ENCODE measurements at regions not wholly inside any gene's neighbourhood (a gene's known extent, or its start where the extent isn't known, plus 50 kb on each side); places are given as distances from the start of the nearest gene placed in this dataset.

- H3K4me3 Mint-ChIP-seq = no peak overlapping the region
- H3K4me1 Mint-ChIP-seq = peaks cover 10% of the 10 kb centered on the region
- H3K79me2 ChIP-seq (replicated peaks; ENCODE audit: insufficient read depth) = no peaks in the 10 kb centered on the region
- no peaks in the 10 kb centered on the region for H3F3A ChIP-seq (replicated peaks; ENCODE audit: low read depth)
- ATAC-seq (no peak), DNase-seq (ENCODE audit: low spot score) (no peak)
- no peaks in the 10 kb centered on the region for H3K4me1 ChIP-seq (ENCODE audit: insufficient read depth)
- H3K27ac Mint-ChIP-seq = 0 out of 2 replicates have a peak overlapping the region, but pooled peaks have one; percentile 9
- no peak overlapping the region for H3K4me3 ChIP-seq
- H4K20me1 ChIP-seq (replicated peaks; ENCODE audit: insufficient read depth) = no peaks in the 10 kb centered on the region
- H3K36me3 ChIP-seq (ENCODE audit: insufficient read depth) = no peaks in the 10 kb centered on the region
- no peak for TF ChIP-seq ZNF114 (CRISPR knock-in tag; IDR thresholded peaks at IDR 0.05)
- TF ChIP-seq REST (IDR thresholded peaks at IDR 0.05; ENCODE audit: unreplicated experiment) = no peak
- no peak for TF ChIP-seq NANOG (IDR thresholded peaks at IDR 0.05; ENCODE audit: borderline replicate concordance)
- no peak for TF ChIP-seq CREB1 (CRISPR knock-in tag; IDR thresholded peaks at IDR 0.05; ENCODE audit: low read depth)
- TF ChIP-seq CTCF (conservative IDR thresholded peaks at IDR 0.05; ENCODE audit: low read depth in 2 of 2) = no peak
- TF ChIP-seq ZNF331 (CRISPR knock-in tag; IDR thresholded peaks at IDR 0.05; ENCODE audit: low read depth) = no peak
- TF ChIP-seq ETS1 (IDR thresholded peaks at IDR 0.05) = no peak
- no peak for TF ChIP-seq EZH2 (IDR thresholded peaks at IDR 0.05; ENCODE audit: low read depth, unreplicated experiment)
- TF ChIP-seq STAT1 (IDR thresholded peaks at IDR 0.05; ENCODE audit: unreplicated experiment) = no peak
- H3K27me3 ChIP-seq (ENCODE audit: insufficient read depth) = no peaks in the 10 kb centered on the region
- no peak overlapping the region for H3K4me2 ChIP-seq
- H3K9me3 Mint-ChIP-seq = no peaks in the 10 kb centered on the region
- no peaks in the 10 kb centered on the region for H3K9me2 ChIP-seq (ENCODE audit: insufficient read depth)
- H2AFZ ChIP-seq = peak overlapping the region; percentile 19
- H3K27ac ChIP-seq (ENCODE audit: low read depth) = no peak overlapping the region
- no peaks in the 10 kb centered on the region for H3K36me3 Mint-ChIP-seq (ENCODE audit: low read depth)
- H3K27me3 Mint-ChIP-seq (ENCODE audit: insufficient read depth, low read depth, poor library complexity) = no peaks in the 10 kb centered on the region
Observed at GRCh38 chr4:58809948-58810347, 1699.8 kb upstream of the IGFBP7 start.

- Mint-ChIP-seq H3K4me1 (peaks cover 10% of the 10 kb centered on the region), H3K27ac (no peak overlapping the region), H3K9me3 (no peaks in the 10 kb centered on the region), H3K36me3 (ENCODE audit: low read depth) (no peaks in the 10 kb centered on the region), H3K4me3 (no peak overlapping the region), H3K27me3 (ENCODE audit: insufficient read depth, low read depth, poor library complexity) (no peaks in the 10 kb centered on the region)
- no peak overlapping the region for H3K4me3 ChIP-seq
- H3K36me3 ChIP-seq (ENCODE audit: insufficient read depth) = no peaks in the 10 kb centered on the region
- no peak for TF ChIP-seq ETS1 (IDR thresholded peaks at IDR 0.05)
- no peak for TF ChIP-seq REST (IDR thresholded peaks at IDR 0.05; ENCODE audit: unreplicated experiment)
- no peak for TF ChIP-seq NANOG (IDR thresholded peaks at IDR 0.05; ENCODE audit: borderline replicate concordance)
- TF ChIP-seq EZH2phosphoT487 (IDR thresholded peaks at IDR 0.05; ENCODE audit: unreplicated experiment) = no peak
- H3K27me3 ChIP-seq (ENCODE audit: insufficient read depth) = no peaks in the 10 kb centered on the region
- peak overlapping the region; percentile 19 for H2AFZ ChIP-seq
- DNase-seq (ENCODE audit: low spot score) = peak; percentile 8
- ATAC-seq = no peak
- no peaks in the 10 kb centered on the region for H3K4me1 ChIP-seq (ENCODE audit: insufficient read depth)
- no peaks in the 10 kb centered on the region for H3K9me2 ChIP-seq (ENCODE audit: insufficient read depth)
- no peaks in the 10 kb centered on the region for H3K79me2 ChIP-seq (replicated peaks; ENCODE audit: insufficient read depth)
- no peaks in the 10 kb centered on the region for H3F3A ChIP-seq (replicated peaks; ENCODE audit: low read depth)
- H3K27ac ChIP-seq (ENCODE audit: low read depth) = no peak overlapping the region
- no peaks in the 10 kb centered on the region for H4K20me1 ChIP-seq (replicated peaks; ENCODE audit: insufficient read depth)
- no peak overlapping the region for H3K4me2 ChIP-seq
Observed at GRCh38 chr4:58809366-58809765, 1699.2 kb upstream of the IGFBP7 start.

Measured in GM23338 (cell line).